Bronchial epithelial cell (primary cell): ENCODE measurements at regions not wholly inside any gene's neighbourhood (a gene's known extent, or its start where the extent isn't known, plus 50 kb on each side); places are given as distances from the start of the nearest gene placed in this dataset.

ENCODE experiments used
- DNase-seq: peaks from one replicate; pipeline ENCODE4 v3.0.0-alpha.2; 2010; ENCODE audit warnings: low read depth
- FAIRE-seq: peaks from 2 replicates; lab custom pipeline; 2011; peaks lifted over from hg19 to GRCh38; lab: Jason Lieb, UNC
- H3K27me3 ChIP-seq: 2 replicates; pipeline ENCODE4 v1.5.1; 2011; ENCODE audit warnings: low read length; ENCODE audit not compliant: control insufficient read depth, insufficient read depth
- H3K36me3 ChIP-seq: 2 replicates; pipeline ENCODE4 v1.5.1; 2011; ENCODE audit warnings: low read length; ENCODE audit not compliant: control insufficient read depth, insufficient read depth
- H3K4me3 ChIP-seq: 2 replicates; pipeline ENCODE4 v1.5.1; 2011; ENCODE audit warnings: mild to moderate bottlenecking, low read depth, low read length, control low read depth
- CTCF ChIP-seq: IDR thresholded peaks from 2 replicates; pipeline ENCODE4 v1.5.1; 2011; ENCODE audit warnings: mild to moderate bottlenecking, moderate library complexity, low read length, control low read depth, inconsistent platforms; ENCODE audit not compliant: insufficient read depth, severe bottlenecking

GRCh38 chr2:188235364-188235763, 56.3 kb upstream of the GULP1 start:
- Histone ChIP-seq H3K36me3 (no peaks in the 10 kb centered on the region), H3K27me3 (no peaks in the 10 kb centered on the region), H3K4me3 (no peak overlapping the region)
- TF ChIP-seq CTCF: no peak
- DNase-seq: no peak
- no peak for FAIRE-seq

GRCh38 chr2:188238386-188238785, 53.3 kb upstream of the GULP1 start:
- Histone ChIP-seq H3K36me3 (no peaks in the 10 kb centered on the region), H3K27me3 (no peaks in the 10 kb centered on the region), H3K4me3 (no peak overlapping the region)
- no peak for DNase-seq
- no peak for TF ChIP-seq CTCF
- FAIRE-seq: no peak
